Motor neuron (in vitro differentiated cells): ENCODE measurements at regions not wholly inside any gene's neighbourhood (a gene's known extent, or its start where the extent isn't known, plus 50 kb on each side); places are given as distances from the start of the nearest gene placed in this dataset.
"Not testable (repeated sequence)": the region's sequence is repeated elsewhere in the genome, so short reads cannot be mapped to it uniquely, and the experiment has no call there.

ENCODE experiments used
- ATAC-seq, 8 experiments: fragments of 200-7000 bp; cut with Tn5 transposase; replicated peaks in 6 of 8; 2 replicates each; pipeline ENCODE4 v1.8.0; 2021; ENCODE audit warnings: mild to moderate bottlenecking in 8 of 8, moderate library complexity in 8 of 8
- H3K27ac ChIP-seq, 2 donors: fragments of 250-450 bp; sonication (Bioruptor Pico); 2 replicates each; pipeline ENCODE4 v1.9.0; 2021; ENCODE audit warnings: antibody characterized with exemption in 2 of 2, mild to moderate bottlenecking in 2 of 2, moderate library complexity in 1 of 2
- H3K4me1 ChIP-seq, 2 donors: fragments of 250-450 bp; sonication (Bioruptor Pico); replicated peaks in 1 of 2; 2 replicates each; pipeline ENCODE4 v1.6.1; 2021; ENCODE audit warnings: antibody characterized with exemption in 2 of 2, mild to moderate bottlenecking in 2 of 2, moderate library complexity in 1 of 2
- H3K4me3 ChIP-seq, 5 donors: fragments of 250-450 bp; sonication (Bioruptor Pico); 2 replicates each; pipeline ENCODE4 v1.9.0; 2021; ENCODE audit warnings: antibody characterized with exemption in 5 of 5, mild to moderate bottlenecking in 5 of 5, moderate library complexity in 4 of 5
- WGBS, 10 experiments: fragments of 450-650 bp; shearing (Covaris generic); methylation state at CpG; one replicate each; pipeline ENCODE4 v1.0.0; 2022; 5-methylcytosine and 5-hydroxymethylcytosine counted together
- in situ Hi-C, 9 experiments: fragments of 400-800 bp; cut with MboI; loops; one replicate each; pipeline ENCODE4 v1.15.0; 2021; ENCODE audit warnings: low sequenced_read_pairs in 9 of 9, low pct_unique_long_range_greater_than_20kb in 2 of 9; ENCODE audit not compliant: unreplicated experiment in 9 of 9

- 0 to 40% methylated on average over 1 to 2 of the region's 3 CpGs; no CpG with 5 or more reads in 8 of the 10 experiments for WGBS, 10 experiments
- ATAC-seq, result peak in 3 of 8 experiments; percentile 76 to 89 (median 88)
- H3K27ac ChIP-seq, H3K4me3 ChIP-seq, in situ Hi-C loops: not testable (repeated sequence)
- peaks cover 6 to 11% of the 10 kb centered on the region in 2 donors for H3K4me1 ChIP-seq
Measured at GRCh38 chr16:29206120-29206519, 200.4 kb downstream of the NPIPB11 start.

- H3K4me3 ChIP-seq, in situ Hi-C loops, ATAC-seq, H3K27ac ChIP-seq: not testable (repeated sequence)
- peaks cover 6 to 11% of the 10 kb centered on the region in 2 donors for H3K4me1 ChIP-seq
- WGBS, 10 experiments, result 80 to 100% (median 100%) methylated on average over 1 to 2 of the region's 2 CpGs; no CpG with 5 or more reads in 2 of the 10 experiments
Measured at GRCh38 chr16:29205151-29205550, 201.4 kb downstream of the NPIPB11 start.

GRCh38 chr16:29204806-29205135, 201.7 kb downstream of the NPIPB11 start:
- 33 to 100% (median 80%) methylated on average over 1 to 3 of the region's 6 CpGs; no CpG with 5 or more reads in 3 of the 10 experiments for WGBS, 10 experiments
- no peak for ATAC-seq
- in situ Hi-C loops, result no loop called here
- no peak overlapping the region for H3K27ac ChIP-seq
- no peak overlapping the region for H3K4me3 ChIP-seq
- H3K4me1 ChIP-seq, result peaks cover 6 to 11% of the 10 kb centered on the region in 2 donors

DNA sequence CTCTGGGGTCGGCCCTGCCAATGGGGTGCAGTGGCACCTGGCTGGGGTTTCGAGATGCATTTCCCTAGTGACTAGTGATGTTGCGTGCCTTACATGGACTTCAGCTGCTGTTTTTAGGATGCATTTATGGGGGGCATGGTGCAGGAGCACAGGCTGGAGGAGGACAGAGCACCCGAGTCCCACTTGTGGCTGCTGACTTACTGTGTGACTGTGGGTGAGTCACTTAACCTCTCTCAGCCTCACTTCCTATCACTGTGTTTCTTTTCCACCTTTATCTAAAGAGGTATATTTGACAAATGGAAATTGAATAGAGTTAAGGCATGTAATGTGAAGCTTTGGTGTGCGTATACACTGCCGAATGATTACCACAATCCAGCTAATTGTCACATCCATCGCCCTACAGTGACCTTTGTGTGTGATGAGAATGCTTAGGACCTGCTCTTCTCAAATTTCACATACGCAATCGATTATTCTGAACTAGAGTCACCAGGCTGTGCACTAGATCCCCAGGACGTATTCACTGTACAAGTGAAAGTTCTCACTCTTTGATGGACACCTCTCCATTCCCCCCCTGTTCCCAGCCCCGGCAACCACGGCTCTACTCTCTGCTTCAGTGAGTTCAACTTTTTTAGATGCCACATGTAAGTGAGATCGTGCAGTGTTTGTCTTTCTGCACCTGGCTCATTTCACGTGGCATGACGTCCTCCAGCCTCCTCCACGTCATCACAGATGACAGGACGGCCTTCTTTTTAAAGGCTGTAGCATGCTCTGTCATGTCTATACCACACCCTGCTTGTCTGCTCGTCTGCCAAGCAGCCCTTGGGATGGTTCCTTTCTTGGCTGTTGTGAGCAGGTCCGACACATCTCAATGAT, 202.3 kb downstream of the NPIPB11 start:
- H3K4me1 ChIP-seq, result peaks cover 6 to 11% of the 10 kb centered on the region in 2 donors
- 57 to 100% (median 93%) methylated on average over 1 to 3 of the region's 19 CpGs; no CpG with 5 or more reads in 5 of the 10 experiments for WGBS, 10 experiments
- H3K4me3 ChIP-seq, ATAC-seq, H3K27ac ChIP-seq, in situ Hi-C loops: not testable (repeated sequence)

DNA sequence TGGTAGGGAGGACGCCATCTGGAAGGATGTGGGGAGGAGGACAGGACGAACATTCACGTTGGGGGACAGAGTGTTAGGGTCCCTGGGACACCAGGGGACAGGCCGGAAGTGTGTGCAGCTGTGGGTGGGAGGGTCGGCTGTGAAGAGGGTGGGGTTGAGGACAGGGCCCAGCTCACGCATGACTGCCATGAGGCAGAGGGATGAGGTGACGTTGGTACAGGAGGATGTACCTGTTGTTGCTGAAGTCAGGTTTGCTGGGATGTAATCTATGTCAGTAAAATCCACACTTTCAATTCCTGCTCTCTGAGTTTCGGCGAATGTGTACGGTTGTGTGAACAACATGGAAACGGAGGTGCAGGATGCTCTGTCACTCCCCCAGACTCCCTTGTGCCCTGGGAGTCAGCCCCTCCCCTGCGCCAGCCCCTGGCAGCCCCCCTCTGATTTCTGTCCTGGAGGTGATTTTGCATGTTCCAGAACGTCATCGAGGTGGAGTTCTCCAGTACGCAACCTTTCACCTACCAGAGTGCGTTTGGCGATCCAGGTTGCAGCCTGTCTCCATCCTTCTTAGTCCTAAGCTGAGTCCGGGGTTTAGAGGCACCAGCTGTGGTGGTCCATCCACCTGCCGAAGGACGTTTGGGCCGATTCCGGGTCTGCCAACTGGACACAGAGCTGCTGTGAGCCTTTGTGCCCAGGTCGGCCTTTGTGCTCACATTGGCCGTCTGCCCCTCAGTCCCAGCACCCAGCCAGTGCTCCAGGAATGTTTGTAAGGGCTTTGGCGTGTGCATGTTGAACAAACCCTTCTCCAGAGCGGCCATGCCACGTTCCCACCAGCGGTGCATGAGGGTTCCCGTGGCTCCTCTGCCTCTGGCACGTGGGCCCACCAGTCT, 203.2 kb downstream of the NPIPB11 start:
- ATAC-seq, H3K27ac ChIP-seq, H3K4me3 ChIP-seq, in situ Hi-C loops: not testable (repeated sequence)
- H3K4me1 ChIP-seq, result peaks cover 6 to 11% of the 10 kb centered on the region in 2 donors
- WGBS, 10 experiments, result 40 to 100% (median 60%) methylated on average over 1 to 3 of the region's 30 CpGs; no CpG with 5 or more reads in 7 of the 10 experiments

DNA sequence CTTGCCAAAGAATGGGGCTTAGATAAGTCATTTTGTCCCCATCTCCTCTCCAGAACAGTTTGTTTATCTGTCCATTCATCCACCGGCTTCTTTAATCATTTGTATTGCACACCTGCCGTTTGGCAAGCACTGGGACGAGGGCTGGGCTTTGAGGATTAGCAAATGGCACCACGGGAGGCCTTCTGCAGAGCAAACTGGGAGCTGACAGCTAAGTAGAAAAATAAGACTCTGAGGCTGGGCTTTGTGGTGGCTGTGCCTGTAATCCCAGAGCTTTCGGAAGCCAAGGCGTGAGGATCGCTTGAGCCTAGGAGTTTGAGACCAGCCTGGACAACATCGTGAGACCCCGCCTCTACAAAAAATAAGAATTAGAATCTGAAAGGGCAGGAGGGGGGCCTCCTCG, 203.9 kb downstream of the NPIPB11 start:
- in situ Hi-C loops, H3K27ac ChIP-seq, H3K4me3 ChIP-seq, ATAC-seq: not testable (repeated sequence)
- H3K4me1 ChIP-seq, result peaks cover 6 to 11% of the 10 kb centered on the region in 2 donors
- WGBS, 10 experiments, result 30% methylated on average over 2 of the region's 10 CpGs; no CpG with 5 or more reads in 9 of the 10 experiments

DNA sequence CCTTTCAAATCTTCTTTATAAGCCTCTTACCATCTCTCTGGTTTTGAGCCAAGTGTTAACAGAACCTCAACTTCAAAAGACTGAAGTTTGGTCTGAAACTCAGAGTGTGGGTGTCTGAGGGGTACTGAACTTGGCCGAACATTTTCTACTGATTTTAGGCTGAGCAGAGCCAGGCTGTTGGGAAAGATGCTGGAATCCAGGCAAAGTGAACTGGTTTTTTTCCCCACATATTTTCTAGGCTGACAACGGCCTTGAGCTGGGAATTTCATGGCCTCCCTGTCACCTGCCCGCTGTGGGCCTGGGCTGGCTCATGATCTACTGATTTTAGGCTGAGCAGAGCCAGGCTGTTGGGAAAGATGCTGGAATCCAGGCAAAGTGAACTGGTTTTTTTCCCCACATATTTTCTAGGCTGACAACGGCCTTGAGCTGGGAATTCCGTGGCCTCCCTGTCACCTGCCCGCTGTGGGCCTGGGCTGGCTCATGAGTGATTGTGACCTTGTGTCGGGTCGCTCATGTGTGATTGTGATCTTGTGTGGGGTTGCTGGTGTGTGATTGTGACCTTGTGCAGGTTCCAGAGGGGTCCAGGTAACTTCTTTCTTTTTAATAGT, 204.4 kb downstream of the NPIPB11 start:
- peaks cover 6 to 11% of the 10 kb centered on the region in 2 donors for H3K4me1 ChIP-seq
- in situ Hi-C loops, H3K4me3 ChIP-seq, H3K27ac ChIP-seq: not testable (repeated sequence)
- ATAC-seq, result peak in 4 of 8 experiments; percentile 19 to 69 (median 32)
- WGBS, 10 experiments, result 100% methylated on average over 1 of the region's 8 CpGs; no CpG with 5 or more reads in 9 of the 10 experiments

DNA sequence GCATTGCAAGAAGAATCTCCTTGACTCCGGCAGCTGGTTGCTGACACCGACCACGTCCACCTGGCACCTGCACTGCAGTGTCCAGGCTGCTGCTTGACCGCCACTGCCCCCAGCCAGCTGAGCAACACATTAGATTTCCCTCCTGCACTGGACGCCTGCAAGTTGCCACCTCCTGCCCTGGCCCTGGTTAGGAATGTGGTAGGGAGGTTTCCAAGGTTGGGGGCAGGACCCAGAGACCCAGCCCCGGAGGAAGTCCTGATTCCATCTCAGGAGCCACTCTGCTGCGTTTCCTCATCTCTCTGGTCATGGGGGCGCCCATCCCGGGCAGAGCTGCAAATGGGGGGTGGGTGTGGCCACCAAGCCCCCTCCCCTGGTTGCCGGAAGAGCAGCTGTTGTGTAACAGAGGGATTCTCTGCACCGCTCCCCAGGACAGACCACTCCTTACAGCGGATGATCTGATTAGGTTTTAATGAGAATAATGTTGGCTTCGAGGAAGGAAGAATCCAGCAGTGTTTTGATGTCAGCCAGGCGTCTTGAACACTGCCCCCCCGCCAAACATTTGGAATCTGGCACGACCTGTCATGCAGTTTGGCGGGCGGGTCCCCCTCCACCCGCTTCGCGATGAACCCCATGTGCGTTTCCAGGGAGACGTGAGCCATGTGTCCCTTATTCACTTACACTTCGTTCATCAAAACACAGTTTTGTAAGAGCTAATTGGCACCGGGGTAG, 205.1 kb downstream of the NPIPB11 start:
- in situ Hi-C loops, H3K27ac ChIP-seq, H3K4me3 ChIP-seq: not testable (repeated sequence)
- H3K4me1 ChIP-seq, result peaks cover 6 to 11% of the 10 kb centered on the region in 2 donors
- 20 to 60% (median 40%) methylated on average over 1 to 4 of the region's 25 CpGs; no CpG with 5 or more reads in 6 of the 10 experiments for WGBS, 10 experiments
- peak in 3 of 8 experiments; percentile 7 to 59 (median 9) for ATAC-seq

- H3K4me3 ChIP-seq, in situ Hi-C loops, H3K27ac ChIP-seq, ATAC-seq: not testable (repeated sequence)
- WGBS, 10 experiments, result 0 to 83% (median 58%) methylated on average over 1 to 5 of the region's 9 CpGs; no CpG with 5 or more reads in 6 of the 10 experiments
- peaks cover 6 to 11% of the 10 kb centered on the region in 2 donors for H3K4me1 ChIP-seq
Measured at GRCh38 chr16:29200681-29201080, 205.8 kb downstream of the NPIPB11 start.

- in situ Hi-C loops, H3K4me3 ChIP-seq, H3K27ac ChIP-seq: not testable (repeated sequence)
- peaks cover 6 to 11% of the 10 kb centered on the region in 2 donors for H3K4me1 ChIP-seq
- ATAC-seq, result peak in 3 of 8 experiments; percentile 74 to 78 (median 75)
- 100% methylated on average over 1 of the region's 12 CpGs; no CpG with 5 or more reads in 8 of the 10 experiments for WGBS, 10 experiments
Measured at GRCh38 chr16:29200135-29200601, 206.3 kb downstream of the NPIPB11 start.

GRCh38 chr16:29199626-29200025, 206.9 kb downstream of the NPIPB11 start:
- in situ Hi-C loops, H3K27ac ChIP-seq, H3K4me3 ChIP-seq: not testable (repeated sequence)
- peaks cover 6 to 11% of the 10 kb centered on the region in 2 donors for H3K4me1 ChIP-seq
- WGBS, 10 experiments, result 79 to 100% methylated on average over 3 of the region's 15 CpGs; no CpG with 5 or more reads in 8 of the 10 experiments
- peak in 3 of 8 experiments; percentile 23 to 27 (median 25) for ATAC-seq
